ENCODE measurements at regions not wholly inside any gene's neighbourhood (a gene's known extent, or its start where the extent isn't known, plus 50 kb on each side); places are given as distances from the start of the nearest gene placed in this dataset.

DNA sequence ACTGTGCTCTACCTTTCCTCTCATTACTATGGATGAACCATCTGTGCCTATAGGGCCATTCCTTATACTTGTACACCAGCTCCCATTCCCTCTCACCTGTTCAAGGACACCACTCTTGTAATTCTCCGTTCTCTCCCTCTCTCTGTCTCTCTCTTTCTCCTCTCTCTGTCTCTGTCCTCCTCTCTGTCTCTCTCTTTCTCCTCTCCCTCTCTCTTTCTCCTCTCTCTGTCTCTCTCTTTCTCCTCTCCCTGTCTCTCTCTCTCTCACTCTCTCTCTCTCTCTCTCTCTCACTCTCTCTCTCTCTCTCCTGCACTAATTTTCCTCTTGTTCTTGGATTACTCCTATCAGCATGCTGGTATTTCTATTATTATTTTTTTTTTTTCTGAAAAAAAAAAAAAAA is 78.9 kb upstream of the RMDN2 start:
- Mint-ChIP-seq H3K27ac (ENCODE audit: unreplicated experiment) (no peak overlapping the region), H3K4me1 (ENCODE audit: unreplicated experiment) (peaks cover 3% of the 10 kb centered on the region), H3K36me3 (ENCODE audit: low read depth, unreplicated experiment) (no peaks in the 10 kb centered on the region), H3K4me3 (ENCODE audit: unreplicated experiment) (no peak overlapping the region), H3K9me3 (ENCODE audit: unreplicated experiment) (no peaks in the 10 kb centered on the region), H3K27me3 (ENCODE audit: unreplicated experiment) (peaks cover 3% of the 10 kb centered on the region)
- DNase-seq (ENCODE audit: low spot score) = no peak
- TF ChIP-seq CTCF (IDR thresholded peaks at IDR 0.05; ENCODE audit: unreplicated experiment) = no peak

- TF ChIP-seq CTCF (IDR thresholded peaks at IDR 0.05; ENCODE audit: unreplicated experiment) = no peak
- Mint-ChIP-seq H3K4me1 (ENCODE audit: unreplicated experiment) (peaks cover 12% of the 10 kb centered on the region), H3K27me3 (ENCODE audit: unreplicated experiment) (peaks cover 4% of the 10 kb centered on the region), H3K9me3 (ENCODE audit: unreplicated experiment) (no peaks in the 10 kb centered on the region), H3K27ac (ENCODE audit: unreplicated experiment) (no peak overlapping the region), H3K36me3 (ENCODE audit: low read depth, unreplicated experiment) (no peaks in the 10 kb centered on the region), H3K4me3 (ENCODE audit: unreplicated experiment) (no peak overlapping the region)
- no peak for DNase-seq (ENCODE audit: low spot score)
Measured at GRCh38 chr2:37847792-37848191, 77.3 kb upstream of the RMDN2 start.

- Mint-ChIP-seq H3K27ac (ENCODE audit: unreplicated experiment) (no peak overlapping the region), H3K4me1 (ENCODE audit: unreplicated experiment) (peaks cover 12% of the 10 kb centered on the region), H3K4me3 (ENCODE audit: unreplicated experiment) (no peak overlapping the region), H3K36me3 (ENCODE audit: low read depth, unreplicated experiment) (no peaks in the 10 kb centered on the region), H3K27me3 (ENCODE audit: unreplicated experiment) (peaks cover 3% of the 10 kb centered on the region), H3K9me3 (ENCODE audit: unreplicated experiment) (no peaks in the 10 kb centered on the region)
- TF ChIP-seq CTCF (IDR thresholded peaks at IDR 0.05; ENCODE audit: unreplicated experiment) = no peak
- DNase-seq (ENCODE audit: low spot score) = no peak
Measured at GRCh38 chr2:37848451-37848850, 76.6 kb upstream of the RMDN2 start.

DNA sequence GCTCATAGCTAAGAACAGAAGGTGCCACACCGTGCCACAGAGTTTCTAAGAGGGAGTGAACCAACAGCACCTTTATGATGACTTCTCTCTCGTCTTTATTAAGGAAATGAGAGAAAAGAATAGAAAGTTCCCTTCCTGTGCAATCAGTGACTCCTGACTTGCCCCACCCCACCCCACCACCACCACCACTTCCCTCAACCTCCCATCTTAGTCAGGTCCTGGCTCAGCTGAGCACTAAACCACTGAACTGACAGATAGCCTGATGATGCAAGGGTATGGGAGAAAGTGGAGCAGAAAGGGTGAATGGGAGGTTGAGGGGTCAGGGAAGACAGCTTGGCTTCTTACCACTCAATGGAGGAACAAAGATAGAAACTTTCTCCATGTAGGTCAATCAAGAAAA is 75.2 kb upstream of the RMDN2 start:
- no peak for DNase-seq (ENCODE audit: low spot score)
- no peaks in the 10 kb centered on the region for H3K36me3 Mint-ChIP-seq (ENCODE audit: low read depth, unreplicated experiment)
- no peak overlapping the region for H3K4me3 Mint-ChIP-seq (ENCODE audit: unreplicated experiment)
- TF ChIP-seq CTCF (IDR thresholded peaks at IDR 0.05; ENCODE audit: unreplicated experiment) = no peak
- H3K9me3 Mint-ChIP-seq (ENCODE audit: unreplicated experiment) = no peaks in the 10 kb centered on the region
- peaks cover 3% of the 10 kb centered on the region for H3K27me3 Mint-ChIP-seq (ENCODE audit: unreplicated experiment)
- H3K27ac Mint-ChIP-seq (ENCODE audit: unreplicated experiment) = no peak overlapping the region
- peaks cover 12% of the 10 kb centered on the region for H3K4me1 Mint-ChIP-seq (ENCODE audit: unreplicated experiment)

DNA sequence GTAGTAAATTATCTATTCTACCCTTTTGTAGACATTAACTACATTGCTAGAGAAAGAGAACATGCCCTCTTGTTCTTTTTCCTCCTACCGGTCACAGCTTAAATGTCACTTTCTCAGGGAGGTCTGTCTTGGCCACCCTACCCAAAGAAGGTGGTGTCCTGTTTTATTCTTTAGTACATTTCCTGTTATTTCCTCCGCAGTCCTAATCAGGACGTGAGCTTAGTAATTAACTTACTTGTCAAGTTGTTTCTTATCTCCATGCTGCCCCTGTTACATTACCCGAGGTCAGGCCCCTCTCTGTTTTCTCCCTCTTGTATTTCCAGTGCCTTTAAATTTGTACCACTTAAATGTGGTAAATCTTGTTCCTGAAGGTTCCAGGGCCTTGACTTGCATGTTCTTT is 73.7 kb upstream of the RMDN2 start:
- H3K27ac Mint-ChIP-seq (ENCODE audit: unreplicated experiment) = no peak overlapping the region
- peaks cover 12% of the 10 kb centered on the region for H3K4me1 Mint-ChIP-seq (ENCODE audit: unreplicated experiment)
- no peak for TF ChIP-seq CTCF (IDR thresholded peaks at IDR 0.05; ENCODE audit: unreplicated experiment)
- no peak for DNase-seq (ENCODE audit: low spot score)
- peaks cover 7% of the 10 kb centered on the region for H3K27me3 Mint-ChIP-seq (ENCODE audit: unreplicated experiment)
- no peaks in the 10 kb centered on the region for H3K36me3 Mint-ChIP-seq (ENCODE audit: low read depth, unreplicated experiment)
- H3K4me3 Mint-ChIP-seq (ENCODE audit: unreplicated experiment) = no peak overlapping the region
- no peaks in the 10 kb centered on the region for H3K9me3 Mint-ChIP-seq (ENCODE audit: unreplicated experiment)
